ENCODE measurements at regions not wholly inside any gene's neighbourhood (a gene's known extent, or its start where the extent isn't known, plus 50 kb on each side); places are given as distances from the start of the nearest gene placed in this dataset.

- no peak overlapping the region for H3K9ac ChIP-seq (ENCODE audit: low read depth, low read length)
- intact Hi-C loops (cut with micrococcal nuclease) (no loop called here), in situ Hi-C loops (cut with MboI; ENCODE audit: low sequenced_read_pairs) (no loop called here), dilution Hi-C loops (cut with HindIII; ENCODE audit: low sequenced_read_pairs, unreplicated experiment) (no loop called here)
- H3K36me3 ChIP-seq (ENCODE audit: control insufficient read depth, insufficient read depth, low read length): no peaks in the 10 kb centered on the region
- no peak overlapping the region; the same call in 1 of the 2 replicates for H2AK5ac ChIP-seq (ENCODE audit: low read depth, low read length)
- no peak overlapping the region for H3K27ac ChIP-seq (ENCODE audit: insufficient read depth, low read length)
- H2BK120ac ChIP-seq (ENCODE audit: low read depth, low read length): peak overlapping the region; percentile 43; the same call in 1 of the 2 replicates
- no peak overlapping the region for H3K18ac ChIP-seq (ENCODE audit: low read depth, low read length)
- H3K4me3 ChIP-seq (ENCODE audit: insufficient read depth, low read depth, low read length): no peak overlapping the region
- no TSS peak for BruUV-seq (replicated peaks)
- WGBS, 2 experiments (ENCODE audit: extremely low coverage in 2 of 2, insufficient read length in 1 of 2): 67% methylated on average over 1 of the region's 8 CpGs; no CpG with 5 or more reads in 1 of the 2 experiments
- no peaks in the 10 kb centered on the region for H3K79me1 ChIP-seq (ENCODE audit: low read depth in 1 of 2, low read length in 2 of 2)
- H3K4me1 ChIP-seq (ENCODE audit: control insufficient read depth, insufficient read depth, low read length): peaks cover 7% of the 10 kb centered on the region; the same call in 1 of the 2 replicates
- no peak overlapping the region for H3K23ac ChIP-seq (ENCODE audit: low read depth, low read length)
- CTCF ChIA-PET: no interaction called here
- H3K14ac ChIP-seq (replicated peaks; ENCODE audit: low read depth, low read length): no peak overlapping the region
- H3K9me1 ChIP-seq (ENCODE audit: insufficient read depth, low read length): no peaks in the 10 kb centered on the region; the same call in 1 of the 2 replicates
- peak overlapping the region; percentile 46; the same call in 1 of the 3 replicates for H2BK15ac ChIP-seq (ENCODE audit: low read depth, low read length)
- H3K27me3 ChIP-seq (ENCODE audit: control insufficient read depth, insufficient read depth, low read length): no peaks in the 10 kb centered on the region
- no peak for TF ChIP-seq POLR2A (IDR thresholded peaks at IDR 0.05; ENCODE audit: low read depth, low read length)
- no peak for TF ChIP-seq RFX5 (IDR thresholded peaks at IDR 0.05; ENCODE audit: low read depth, low read length)
- TF ChIP-seq RCOR1 (IDR thresholded peaks at IDR 0.05; ENCODE audit: insufficient replicate concordance, low read length): no peak
- TF ChIP-seq FOS (IDR thresholded peaks at IDR 0.05; ENCODE audit: low read depth, low read length): no peak
- DNase-seq (no peak), ATAC-seq (ENCODE audit: low read depth) (no peak)
- POLR2A ChIA-PET (ENCODE audit: unreplicated experiment): no interaction called here
- H3K56ac ChIP-seq (ENCODE audit: extremely low read depth, insufficient read depth, low read length): no peak overlapping the region
- no peaks in the 10 kb centered on the region for H4K20me1 ChIP-seq (ENCODE audit: insufficient read depth, low read length)
- H4K5ac ChIP-seq (ENCODE audit: low read depth, low read length): no peak overlapping the region
- no peak overlapping the region for H2BK5ac ChIP-seq (ENCODE audit: low read depth, low read length, poor library complexity, severe bottlenecking)
- no peak overlapping the region for H2AK9ac ChIP-seq (replicated peaks; ENCODE audit: low read depth, low read length, poor library complexity)
- H4K91ac ChIP-seq (ENCODE audit: insufficient read depth, low read depth, low read length): peak overlapping the region; percentile 45; the same call in 1 of the 2 replicates
- H3K9me3 ChIP-seq (ENCODE audit: control insufficient read depth, insufficient read depth, low read length): no peaks in the 10 kb centered on the region
- H3K4ac ChIP-seq (ENCODE audit: low read depth, low read length): no peak overlapping the region; the same call in 1 of the 2 replicates
- H4K8ac ChIP-seq (ENCODE audit: low read depth in 2 of 2, low read length in 2 of 2): no peak overlapping the region; a peak in 2 of 4 replicates
- no peak overlapping the region for H2AFZ ChIP-seq (replicated peaks; ENCODE audit: low read length, poor library complexity)
- peak overlapping the region; percentile 46 for H2BK20ac ChIP-seq (ENCODE audit: low read depth, low read length)
- no peak overlapping the region for H3K4me2 ChIP-seq (ENCODE audit: low read depth, low read length)
Measured at GRCh38 chr13:22061371-22061805, 390.5 kb downstream of the FGF9 start.
